ENCODE measurements at regions not wholly inside any gene's neighbourhood (a gene's known extent, or its start where the extent isn't known, plus 50 kb on each side); places are given as distances from the start of the nearest gene placed in this dataset.

- TF ChIP-seq CTCF (IDR thresholded peaks at IDR 0.05) (no peak), EZH2 (IDR thresholded peaks at IDR 0.05) (no peak), EZH2phosphoT487 (IDR thresholded peaks at IDR 0.05) (no peak)
These were observed 642.9 kb upstream of the ADARB2 start for GRCh38 chr10:2380218-2380617.
